Right lobe of liver (tissue), 6 donors: ENCODE measurements at regions not wholly inside any gene's neighbourhood (a gene's known extent, or its start where the extent isn't known, plus 50 kb on each side); places are given as distances from the start of the nearest gene placed in this dataset.

Experiments
- ATAC-seq, 4 donors: fragments of 200-7000 bp; cut with Tn5 transposase; one replicate each; pipeline ENCODE4 v1.9.1; 2020; ENCODE audit warnings: mild to moderate bottlenecking in 4 of 4, moderate library complexity in 4 of 4
- DNase-seq, 3 donors: peaks; one replicate each; pipeline ENCODE4 v3.0.0-alpha.2; 2020
- H3K27ac ChIP-seq, 3 donors: fragments of 200-600 bp; one replicate each; pipeline ENCODE4 v1.8.0; 2022
- H3K27me3 ChIP-seq, 2 donors: fragments of 200-600 bp; one replicate each; pipeline ENCODE4 v1.8.0; 2022
- H3K36me3 ChIP-seq, 4 donors: fragments of 200-600 bp; sonication (generic) in 1 of 4; one replicate each; pipeline versions ENCODE4 v1.5.1 to v1.8.0; 2017 to 2022; ENCODE audit warnings: control low read depth in 1 of 4
- H3K4me1 ChIP-seq, 4 donors: fragments of 200-600 bp; sonication (generic) in 1 of 4; one replicate each; pipeline versions ENCODE4 v1.5.1 to v1.8.0; 2017 to 2022; ENCODE audit warnings: control low read depth in 1 of 4
- H3K4me3 ChIP-seq, 3 donors: fragments of 200-600 bp; one replicate each; pipeline ENCODE4 v1.8.0; 2022
- H3K9me3 ChIP-seq, 4 donors: fragments of 200-600 bp; sonication (generic) in 1 of 4; one replicate each; pipeline versions ENCODE4 v1.5.1 to v1.8.0; 2017 to 2022; ENCODE audit warnings: control low read depth in 1 of 4
- POLR2A ChIP-seq: fragments of 450-650 bp; IDR thresholded peaks from one replicate; pipeline ENCODE4 v1.6.1; 2017; ENCODE audit warnings: antibody characterized with exemption, mild to moderate bottlenecking
- WGBS: methylation state at CpG from one replicate; pipeline ENCODE4 v1.1.6; 2018; ENCODE audit warnings: low coverage, low lambda C conversion rate; ENCODE audit not compliant: insufficient coverage; ENCODE audit errors: missing lambda C conversion rate; 5-methylcytosine and 5-hydroxymethylcytosine counted together
- intact Hi-C, 2 donors: fragments of 100-400 bp; cut with DNase I; formaldehyde crosslinking; loops; one replicate each; pipeline versions ENCODE4 v1.11.2 to v1.14.1; 2022
- TF ChIP-seq, protein P1 (sequence below), 4 donors: fragments of 200-600 bp in 3 of 4; fragments of 450-650 bp in 1 of 4; IDR thresholded peaks; one replicate each; pipeline versions ENCODE4 v1.5.1 to v1.8.0; 2016 to 2022; ENCODE audit warnings: antibody characterized with exemption in 4 of 4, mild to moderate bottlenecking in 2 of 4
- donor health status: DM: no; HTN: yes; CAD: no.
- donor health status: DM: no; HTN: no; CAD: no.
- donor health status: DM: no; HTN: no; CAD: no.
- donor health status: DM: no; HTN: yes; CAD: no.
- donor health status: DM: no; HTN: yes; CAD: no.

DNA sequence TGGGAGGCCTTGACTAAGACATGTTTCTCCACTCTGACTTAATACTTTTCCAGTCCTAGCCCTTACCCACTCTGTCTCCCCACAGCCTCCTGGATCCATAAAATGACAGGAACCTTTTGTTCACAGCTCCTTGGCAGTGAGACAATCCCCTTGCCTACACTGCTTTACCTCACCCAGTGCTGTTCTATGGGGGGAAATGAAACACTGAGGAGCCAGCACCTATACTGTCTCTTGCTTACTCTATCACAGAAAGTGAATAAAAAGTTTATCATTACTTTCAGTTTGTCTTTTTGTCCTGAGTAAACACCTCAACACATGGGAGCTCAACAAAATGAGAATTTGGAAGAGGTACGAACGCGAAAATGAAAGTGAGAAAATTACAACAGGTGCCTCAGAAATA, 127.2 kb upstream of the DAAM1 start:
- intact Hi-C loops, result no loop called here
- TF ChIP-seq, protein P1, sequence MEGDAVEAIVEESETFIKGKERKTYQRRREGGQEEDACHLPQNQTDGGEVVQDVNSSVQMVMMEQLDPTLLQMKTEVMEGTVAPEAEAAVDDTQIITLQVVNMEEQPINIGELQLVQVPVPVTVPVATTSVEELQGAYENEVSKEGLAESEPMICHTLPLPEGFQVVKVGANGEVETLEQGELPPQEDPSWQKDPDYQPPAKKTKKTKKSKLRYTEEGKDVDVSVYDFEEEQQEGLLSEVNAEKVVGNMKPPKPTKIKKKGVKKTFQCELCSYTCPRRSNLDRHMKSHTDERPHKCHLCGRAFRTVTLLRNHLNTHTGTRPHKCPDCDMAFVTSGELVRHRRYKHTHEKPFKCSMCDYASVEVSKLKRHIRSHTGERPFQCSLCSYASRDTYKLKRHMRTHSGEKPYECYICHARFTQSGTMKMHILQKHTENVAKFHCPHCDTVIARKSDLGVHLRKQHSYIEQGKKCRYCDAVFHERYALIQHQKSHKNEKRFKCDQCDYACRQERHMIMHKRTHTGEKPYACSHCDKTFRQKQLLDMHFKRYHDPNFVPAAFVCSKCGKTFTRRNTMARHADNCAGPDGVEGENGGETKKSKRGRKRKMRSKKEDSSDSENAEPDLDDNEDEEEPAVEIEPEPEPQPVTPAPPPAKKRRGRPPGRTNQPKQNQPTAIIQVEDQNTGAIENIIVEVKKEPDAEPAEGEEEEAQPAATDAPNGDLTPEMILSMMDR (IDR thresholded peaks at IDR 0.05), result no peak
- TF ChIP-seq POLR2A, result no peak
- H3K9me3 ChIP-seq, result peaks cover 0 to 4% (median 0%) of the 10 kb centered on the region in 4 donors
- H3K27me3 ChIP-seq, result no peaks in the 10 kb centered on the region
- H3K36me3 ChIP-seq, result no peaks in the 10 kb centered on the region
- no peak for DNase-seq
- no peak for ATAC-seq
- no peak overlapping the region for H3K27ac ChIP-seq
- H3K4me1 ChIP-seq, result no peaks in the 10 kb centered on the region
- H3K4me3 ChIP-seq, result no peak overlapping the region
- WGBS, result 72% methylated on average over 3 of the region's 3 CpGs

DNA sequence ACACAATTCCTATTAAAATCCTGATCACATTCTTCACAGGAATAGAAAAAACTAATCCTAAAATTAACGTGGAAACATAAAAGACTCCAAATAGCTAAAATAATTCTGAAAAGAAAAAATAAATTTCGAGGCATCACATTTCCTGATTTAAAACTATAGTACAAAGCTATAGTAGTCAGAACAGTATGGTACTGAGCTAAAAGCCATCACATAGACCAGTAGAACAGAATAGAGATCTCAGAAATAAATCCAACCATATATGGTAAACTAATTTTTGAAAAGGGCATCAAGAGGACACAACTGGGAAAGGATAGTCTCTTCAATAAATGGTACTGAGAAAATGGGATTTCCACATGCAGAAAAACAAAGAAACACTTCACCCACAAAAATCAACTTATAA, 125.2 kb upstream of the DAAM1 start:
- peaks cover 0 to 4% (median 0%) of the 10 kb centered on the region in 4 donors for H3K9me3 ChIP-seq
- H3K27me3 ChIP-seq, result no peaks in the 10 kb centered on the region
- no peak for TF ChIP-seq POLR2A
- TF ChIP-seq, protein P1 (IDR thresholded peaks at IDR 0.05), result no peak
- DNase-seq (no peak), ATAC-seq (no peak)
- H3K27ac ChIP-seq, result no peak overlapping the region
- intact Hi-C loops, result no loop called here
- WGBS, result 41% methylated on average over 2 of the region's 2 CpGs
- no peaks in the 10 kb centered on the region for H3K4me1 ChIP-seq
- H3K4me3 ChIP-seq, result no peak overlapping the region
- no peaks in the 10 kb centered on the region for H3K36me3 ChIP-seq

DNA sequence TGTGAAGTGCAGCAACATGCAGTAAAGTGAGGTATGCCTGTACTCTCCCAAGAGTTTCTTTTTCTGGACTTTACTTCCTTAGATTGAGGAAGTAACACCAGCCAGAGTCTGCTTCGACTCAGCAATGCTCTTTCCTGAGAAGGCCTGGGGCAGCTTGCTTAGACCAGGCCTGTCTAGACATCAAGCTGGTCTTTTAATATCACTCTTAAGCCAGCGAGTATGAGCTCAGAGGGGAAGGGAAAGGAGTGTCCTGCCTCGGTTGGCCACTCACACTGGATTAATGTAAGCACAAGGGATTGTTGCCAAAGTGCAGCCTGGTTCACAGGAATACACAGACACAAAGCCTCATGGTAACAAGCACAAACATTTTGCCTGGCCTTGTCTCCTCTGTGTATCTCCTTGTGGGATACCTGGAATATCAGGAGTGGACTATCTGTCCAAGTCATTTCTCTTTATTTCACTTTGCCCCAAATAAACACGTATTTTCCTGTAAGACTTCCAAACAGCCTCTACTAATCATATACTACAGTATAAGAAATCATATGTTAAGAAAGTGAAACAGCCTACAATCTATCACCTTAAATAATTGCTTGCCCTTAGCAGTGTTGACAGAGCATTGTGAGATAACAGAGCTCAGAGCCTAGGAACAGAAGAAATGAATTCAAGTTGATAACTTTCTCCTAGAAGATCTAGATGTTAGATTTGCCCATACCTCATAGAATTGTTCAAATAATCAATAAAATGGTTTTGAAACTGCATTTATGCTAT, 121.2 kb upstream of the DAAM1 start:
- no peak for TF ChIP-seq POLR2A
- TF ChIP-seq, protein P1 (IDR thresholded peaks at IDR 0.05), result no peak
- Histone ChIP-seq H3K27ac (no peak overlapping the region), H3K4me3 (no peak overlapping the region), H3K27me3 (no peaks in the 10 kb centered on the region), H3K36me3 (no peaks in the 10 kb centered on the region), H3K4me1 (no peaks in the 10 kb centered on the region), H3K9me3 (peaks cover 0 to 4% (median 0%) of the 10 kb centered on the region in 4 donors)
- intact Hi-C loops, result no loop called here
- DNase-seq, result no peak
- 35% methylated on average over 1 of the region's 4 CpGs for WGBS
- ATAC-seq, result no peak

DNA sequence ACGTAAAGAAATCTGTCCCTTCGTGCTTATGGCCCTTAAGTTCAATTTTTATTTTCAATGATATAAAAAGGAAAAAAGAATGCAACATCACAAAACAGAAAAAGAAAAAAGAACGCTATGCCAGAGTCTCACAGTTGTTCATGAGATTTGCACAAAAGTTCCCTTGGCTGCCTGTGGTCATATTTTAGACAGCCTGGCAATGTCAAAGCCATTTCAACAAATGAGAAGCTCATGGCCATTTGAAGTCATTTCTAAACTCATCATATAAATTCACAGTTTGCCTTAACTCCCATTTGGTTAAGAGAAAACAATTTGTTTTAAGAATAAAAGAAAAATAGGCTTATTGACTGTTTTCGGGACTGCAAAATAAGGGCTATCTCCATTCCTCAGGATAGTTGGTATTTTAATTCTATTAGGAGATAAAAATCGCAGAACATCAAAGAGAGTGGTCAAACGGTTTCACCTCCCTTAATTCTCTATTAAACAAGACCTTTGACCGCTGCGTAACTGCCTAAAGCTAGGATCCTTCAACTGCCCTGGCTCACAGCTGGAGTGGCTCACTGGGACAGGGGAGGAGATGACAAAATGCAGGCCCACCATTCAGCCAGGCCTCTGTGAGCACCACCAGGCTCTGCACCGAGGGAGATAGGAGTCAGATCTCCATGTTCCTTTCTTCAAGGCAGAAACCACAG, 119.2 kb upstream of the DAAM1 start:
- WGBS, result 64% methylated on average over 9 of the region's 9 CpGs
- no peaks in the 10 kb centered on the region for H3K27me3 ChIP-seq
- no peak overlapping the region for H3K27ac ChIP-seq
- ATAC-seq (no peak), DNase-seq (no peak)
- intact Hi-C loops, result no loop called here
- no peak for TF ChIP-seq POLR2A
- H3K4me1 ChIP-seq, result no peaks in the 10 kb centered on the region
- no peak overlapping the region for H3K4me3 ChIP-seq
- no peaks in the 10 kb centered on the region for H3K9me3 ChIP-seq
- H3K36me3 ChIP-seq, result no peaks in the 10 kb centered on the region

DNA sequence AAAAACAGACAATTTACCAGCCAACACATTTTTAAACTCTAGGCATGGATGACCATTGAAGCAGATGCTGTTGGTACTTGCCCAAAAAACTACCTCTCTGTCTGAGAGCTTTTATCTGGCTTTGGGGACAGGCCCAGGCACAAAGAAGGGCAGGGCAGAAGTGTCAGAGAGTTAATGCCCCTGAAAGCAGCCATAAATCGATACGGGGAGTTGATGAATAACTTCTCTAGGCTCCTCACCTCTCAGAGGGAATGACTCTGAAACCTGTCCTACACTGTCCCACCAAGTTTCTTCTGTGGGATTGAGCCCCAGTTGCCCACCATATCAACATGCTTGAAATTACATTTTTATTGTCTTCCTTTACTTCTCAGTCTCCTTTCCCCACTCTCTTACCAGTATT, 113.0 kb upstream of the DAAM1 start:
- Histone ChIP-seq H3K9me3 (no peaks in the 10 kb centered on the region), H3K4me3 (no peak overlapping the region), H3K4me1 (no peaks in the 10 kb centered on the region), H3K27ac (no peak overlapping the region), H3K36me3 (no peaks in the 10 kb centered on the region), H3K27me3 (no peaks in the 10 kb centered on the region)
- intact Hi-C loops, result no loop called here
- DNase-seq (no peak), ATAC-seq (peak in 2 of 4 donors; percentile 43 to 62)
- TF ChIP-seq, protein P1 (IDR thresholded peaks at IDR 0.05), result no peak
- WGBS, result 34% methylated on average over 2 of the region's 2 CpGs
